NCI-H446 (cell line): ENCODE measurements at regions not wholly inside any gene's neighbourhood (a gene's known extent, or its start where the extent isn't known, plus 50 kb on each side); places are given as distances from the start of the nearest gene placed in this dataset.
"Not testable (repeated sequence)": the region's sequence is repeated elsewhere in the genome, so short reads cannot be mapped to it uniquely, and the experiment has no call there.

ENCODE experiments used
- DNase-seq, 2 experiments: peaks; one replicate each; lab custom pipeline; 2025; lab: John Stamatoyannopoulos, UW

- DNase-seq: not testable (repeated sequence)
Observed at GRCh38 chr4:151845551-151845950, 84.7 kb upstream of the GATB start.

GRCh38 chr4:151842430-151843079, 81.7 kb upstream of the GATB start:
- no peak for DNase-seq

GRCh38 chr4:151841107-151841506, 80.3 kb upstream of the GATB start:
- no peak for DNase-seq

- DNase-seq: no peak
Observed at GRCh38 chr4:151835467-151835866, 74.7 kb upstream of the GATB start.

- DNase-seq: no peak
Observed at GRCh38 chr4:151833174-151833573, 72.4 kb upstream of the GATB start.

- no peak for DNase-seq
Observed at GRCh38 chr4:151831526-151831925, 70.7 kb upstream of the GATB start.

- no peak for DNase-seq
Observed at GRCh38 chr4:151830168-151830567, 69.4 kb upstream of the GATB start.

GRCh38 chr4:151829309-151829708, 68.5 kb upstream of the GATB start:
- DNase-seq: no peak

GRCh38 chr4:151824656-151825055, 63.8 kb upstream of the GATB start:
- DNase-seq: no peak

GRCh38 chr4:151822331-151822730, 61.5 kb upstream of the GATB start:
- DNase-seq: no peak

GRCh38 chr4:151820004-151820403, 59.2 kb upstream of the GATB start:
- no peak for DNase-seq

- DNase-seq: no peak
Observed at GRCh38 chr4:151811403-151811802, 50.6 kb upstream of the GATB start.
